HFFc6 (cell line): ENCODE measurements at regions not wholly inside any gene's neighbourhood (a gene's known extent, or its start where the extent isn't known, plus 50 kb on each side); places are given as distances from the start of the nearest gene placed in this dataset.

Source experiments
- DNase-seq: peaks from one replicate; pipeline ENCODE4 v3.0.0-alpha.2; 2018
- H3K27ac Mint-ChIP-seq: 2 replicates; pipeline ENCODE4 v1.8.0; 2020; ENCODE audit warnings: mild to moderate bottlenecking, mixed read lengths
- H3K27me3 Mint-ChIP-seq: 2 replicates; pipeline ENCODE4 v1.8.0; 2021; ENCODE audit warnings: mild to moderate bottlenecking, moderate library complexity, mixed read lengths; ENCODE audit not compliant: insufficient read depth
- H3K36me3 Mint-ChIP-seq: 2 replicates; pipeline ENCODE4 v1.8.0; 2021; ENCODE audit warnings: low read depth, mixed read lengths
- H3K4me1 Mint-ChIP-seq: 2 replicates; pipeline ENCODE4 v1.8.0; 2020; ENCODE audit warnings: low read depth, mixed read lengths
- H3K4me3 Mint-ChIP-seq: 2 replicates; pipeline ENCODE4 v1.8.0; 2020; ENCODE audit warnings: mild to moderate bottlenecking, moderate library complexity, mixed read lengths
- H3K9me3 Mint-ChIP-seq: 2 replicates; pipeline ENCODE4 v1.8.0; 2020; ENCODE audit warnings: mild to moderate bottlenecking, mixed read lengths
- CTCF ChIP-seq: fragments of 200-600 bp; sonication (generic); IDR thresholded peaks from 2 replicates; pipeline ENCODE4 v1.5.0; 2021; ENCODE audit warnings: antibody characterized with exemption, mild to moderate bottlenecking

GRCh38 chr5:6125781-6126180 is 252.6 kb downstream of the MED10 start:
- no peaks in the 10 kb centered on the region for H3K4me1 Mint-ChIP-seq
- H3K4me3 Mint-ChIP-seq, result no peak overlapping the region
- H3K27ac Mint-ChIP-seq, result no peak overlapping the region
- no peaks in the 10 kb centered on the region; the same call in 1 of the 2 replicates for H3K27me3 Mint-ChIP-seq
- no peak for DNase-seq
- H3K36me3 Mint-ChIP-seq, result no peaks in the 10 kb centered on the region
- no peak for TF ChIP-seq CTCF
- peaks cover 31% of the 10 kb centered on the region for H3K9me3 Mint-ChIP-seq

GRCh38 chr5:6118691-6119090 is 259.7 kb downstream of the MED10 start:
- Mint-ChIP-seq H3K4me3 (no peak overlapping the region), H3K4me1 (no peaks in the 10 kb centered on the region), H3K36me3 (no peaks in the 10 kb centered on the region), H3K27me3 (no peaks in the 10 kb centered on the region), H3K27ac (no peak overlapping the region), H3K9me3 (peaks cover 26% of the 10 kb centered on the region)
- no peak for TF ChIP-seq CTCF
- no peak for DNase-seq

- Mint-ChIP-seq H3K36me3 (no peaks in the 10 kb centered on the region), H3K4me1 (no peaks in the 10 kb centered on the region), H3K27me3 (no peaks in the 10 kb centered on the region), H3K4me3 (no peak overlapping the region), H3K9me3 (peaks cover 21% of the 10 kb centered on the region), H3K27ac (no peak overlapping the region)
- TF ChIP-seq CTCF, result no peak
- DNase-seq, result no peak
These were observed 261.1 kb downstream of the MED10 start for GRCh38 chr5:6117212-6117611.

- no peak for TF ChIP-seq CTCF
- Mint-ChIP-seq H3K9me3 (peaks cover 22% of the 10 kb centered on the region), H3K4me1 (no peaks in the 10 kb centered on the region), H3K27ac (no peak overlapping the region), H3K4me3 (no peak overlapping the region), H3K36me3 (no peaks in the 10 kb centered on the region), H3K27me3 (peaks cover 2% of the 10 kb centered on the region; the same call in 1 of the 2 replicates)
- no peak for DNase-seq
These were observed 262.5 kb downstream of the MED10 start for GRCh38 chr5:6115852-6116251.

- no peak for DNase-seq
- no peak overlapping the region for H3K4me3 Mint-ChIP-seq
- no peaks in the 10 kb centered on the region for H3K36me3 Mint-ChIP-seq
- peaks cover 22% of the 10 kb centered on the region for H3K9me3 Mint-ChIP-seq
- peaks cover 2% of the 10 kb centered on the region; the same call in 1 of the 2 replicates for H3K27me3 Mint-ChIP-seq
- no peak for TF ChIP-seq CTCF
- no peak overlapping the region for H3K27ac Mint-ChIP-seq
- H3K4me1 Mint-ChIP-seq, result no peaks in the 10 kb centered on the region
These were observed 265.8 kb downstream of the MED10 start for GRCh38 chr5:6112538-6112937.

GRCh38 chr5:6112125-6112524 is 266.2 kb downstream of the MED10 start:
- H3K27ac Mint-ChIP-seq, result no peak overlapping the region
- no peak overlapping the region for H3K4me3 Mint-ChIP-seq
- TF ChIP-seq CTCF, result no peak
- peaks cover 25% of the 10 kb centered on the region for H3K9me3 Mint-ChIP-seq
- H3K27me3 Mint-ChIP-seq, result peaks cover 2% of the 10 kb centered on the region; the same call in 1 of the 2 replicates
- no peaks in the 10 kb centered on the region for H3K36me3 Mint-ChIP-seq
- no peaks in the 10 kb centered on the region for H3K4me1 Mint-ChIP-seq
- DNase-seq, result no peak
